ENCODE measurements at regions not wholly inside any gene's neighbourhood (a gene's known extent, or its start where the extent isn't known, plus 50 kb on each side); places are given as distances from the start of the nearest gene placed in this dataset.
"Not testable (repeated sequence)": the region's sequence is repeated elsewhere in the genome, so short reads cannot be mapped to it uniquely, and the experiment has no call there.

GRCh38 chr4:97215409-97215941 is 927.8 kb downstream of the STPG2 start:
- DNase-seq (ENCODE audit: low read depth) = no peak

- no peak for DNase-seq (ENCODE audit: low read depth)
Measured at GRCh38 chr4:97216046-97216445, 927.2 kb downstream of the STPG2 start.

- no peak for DNase-seq (ENCODE audit: low read depth)
Measured at GRCh38 chr4:97235521-97235920, 907.8 kb downstream of the STPG2 start.

DNA sequence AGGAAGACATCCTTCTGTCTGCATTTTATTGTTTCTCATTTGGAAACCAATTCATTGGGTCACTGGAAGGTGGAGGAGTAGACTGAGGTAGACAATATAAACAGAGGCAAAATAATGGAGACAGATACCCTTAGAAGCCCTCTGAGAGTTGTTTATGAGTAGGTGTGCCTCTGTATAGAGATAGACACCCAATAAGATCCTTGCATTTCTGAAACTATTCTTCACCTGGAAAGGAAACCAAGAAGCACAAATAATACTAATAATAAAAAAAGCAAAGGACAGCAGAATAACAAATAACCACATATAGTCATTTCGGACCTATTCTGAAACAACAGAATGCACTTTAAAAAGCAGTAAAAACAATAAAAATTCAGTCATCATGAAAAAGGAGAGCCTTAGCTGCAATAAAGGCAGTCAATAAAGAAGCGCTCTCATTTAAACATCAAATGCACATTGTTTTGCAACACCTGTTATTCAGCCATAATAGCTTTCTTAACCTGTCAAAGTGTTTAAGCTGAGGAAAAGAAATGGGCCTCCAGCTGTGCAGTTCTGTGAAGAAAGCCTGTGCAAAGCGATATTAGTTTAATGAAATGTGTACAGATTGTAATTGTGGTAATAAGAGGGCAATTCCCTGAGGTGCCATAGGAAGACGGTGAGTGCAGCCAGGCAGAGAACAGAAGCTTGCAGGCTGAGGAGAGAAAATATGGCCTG is 904.2 kb downstream of the STPG2 start:
- no peak for DNase-seq (ENCODE audit: low read depth)

- DNase-seq (ENCODE audit: low read depth) = no peak
Measured at GRCh38 chr4:97239667-97239997, 903.6 kb downstream of the STPG2 start.

DNA sequence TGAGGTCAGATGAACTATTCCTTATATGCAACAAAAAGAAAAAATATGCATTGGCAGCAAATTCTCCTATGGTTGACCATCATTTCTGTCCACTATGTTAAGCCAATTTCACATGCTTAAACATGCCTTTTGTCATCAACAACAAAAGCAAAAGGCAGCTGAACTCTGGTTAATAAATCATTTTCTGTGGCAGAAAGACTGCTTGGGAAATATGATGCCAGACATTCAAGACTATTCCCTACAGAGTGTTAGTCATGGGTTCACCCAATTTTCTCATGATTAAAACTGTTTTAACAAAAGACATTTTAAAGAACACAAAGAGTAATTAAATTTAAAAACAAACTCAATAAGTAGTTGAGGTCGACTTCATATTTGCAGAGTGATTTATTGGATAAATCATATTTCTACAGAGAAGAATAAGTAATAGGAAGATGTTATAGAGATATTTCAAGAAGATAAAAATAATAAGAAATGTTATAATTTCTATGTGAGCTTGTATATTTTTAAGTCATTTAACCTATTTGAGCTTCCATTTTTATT is 890.6 kb downstream of the STPG2 start:
- DNase-seq (ENCODE audit: low read depth) = no peak

DNA sequence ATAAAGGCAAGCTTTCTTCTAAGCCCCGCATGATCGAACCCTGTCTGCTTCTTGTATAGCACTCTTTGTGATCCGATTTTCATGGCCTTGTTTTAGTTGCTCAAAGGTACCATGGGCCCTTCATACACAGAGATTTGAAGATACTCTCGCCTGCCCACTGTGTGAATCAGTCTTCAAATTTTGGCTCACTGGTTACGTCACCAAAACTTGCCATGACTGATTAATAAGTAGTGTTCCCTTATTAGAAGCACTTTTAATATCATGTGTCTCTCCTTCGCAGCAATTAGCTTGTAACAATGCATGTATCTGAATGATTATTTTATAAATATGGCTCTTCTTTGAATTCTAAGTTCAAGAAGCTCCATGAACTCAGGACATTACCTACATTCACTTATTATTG is 880.5 kb downstream of the STPG2 start:
- DNase-seq (ENCODE audit: low read depth) = no peak

DNA sequence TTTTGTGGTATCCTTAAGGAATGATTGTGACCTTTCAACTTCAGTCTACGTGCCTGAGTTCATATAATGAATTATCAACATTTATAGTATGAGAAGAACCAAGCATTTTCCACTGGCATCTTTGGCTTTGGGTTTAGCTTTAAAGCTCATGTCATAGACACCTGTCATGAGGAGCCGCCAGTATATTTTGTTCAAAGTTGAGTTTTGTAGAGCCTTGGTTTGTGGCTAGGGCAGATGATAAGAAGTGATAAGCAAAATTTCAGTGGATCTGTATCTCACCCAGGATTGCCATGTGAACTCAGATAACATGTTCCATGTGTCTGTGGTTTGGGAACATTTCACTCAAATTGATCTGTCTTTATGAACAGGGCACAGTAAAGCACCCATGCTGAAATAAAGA is 873.2 kb downstream of the STPG2 start:
- no peak for DNase-seq (ENCODE audit: low read depth)

DNA sequence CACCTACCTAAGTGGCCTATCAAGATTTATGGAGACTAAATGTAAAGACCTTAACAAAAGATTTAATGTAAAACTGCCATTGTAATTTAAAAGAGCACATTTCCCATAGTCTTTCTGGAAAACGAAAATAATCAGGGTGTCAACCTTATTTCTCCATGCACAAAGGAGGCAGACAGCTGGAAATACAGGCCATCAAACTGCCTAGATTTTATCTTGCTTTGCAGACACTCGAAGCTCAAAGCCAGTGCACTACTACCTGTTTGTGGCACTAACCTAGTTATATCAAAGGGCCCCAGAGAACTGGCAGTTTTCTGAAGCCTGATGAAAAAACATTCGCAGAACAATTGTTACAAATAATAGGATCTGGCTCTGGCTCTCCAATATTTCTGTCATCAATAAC is 863.9 kb downstream of the STPG2 start:
- no peak for DNase-seq (ENCODE audit: low read depth)

- DNase-seq (ENCODE audit: low read depth) = no peak
Measured at GRCh38 chr4:97300561-97300960, 842.7 kb downstream of the STPG2 start.

- DNase-seq (ENCODE audit: low read depth) = no peak
Measured at GRCh38 chr4:97305351-97305750, 837.9 kb downstream of the STPG2 start.

DNA sequence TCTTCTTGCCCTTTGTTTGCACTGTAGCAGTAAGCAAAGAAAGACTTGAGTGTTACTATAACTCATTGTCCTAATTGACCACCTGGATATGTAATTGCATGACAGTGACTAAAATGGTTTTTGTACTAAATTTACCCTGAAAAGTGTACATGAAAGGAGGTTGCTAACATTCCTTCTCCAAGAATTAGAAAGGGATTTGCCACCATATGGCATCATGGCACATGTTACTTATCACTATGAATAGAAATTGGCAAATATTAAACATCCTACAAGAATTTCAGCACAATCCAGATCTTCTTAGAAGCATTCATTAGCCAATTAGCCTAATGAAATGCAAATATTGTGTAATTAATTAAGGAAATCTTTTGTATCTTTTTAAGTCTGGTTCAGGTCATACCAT is 834.2 kb downstream of the STPG2 start:
- DNase-seq (ENCODE audit: low read depth) = no peak

DNA sequence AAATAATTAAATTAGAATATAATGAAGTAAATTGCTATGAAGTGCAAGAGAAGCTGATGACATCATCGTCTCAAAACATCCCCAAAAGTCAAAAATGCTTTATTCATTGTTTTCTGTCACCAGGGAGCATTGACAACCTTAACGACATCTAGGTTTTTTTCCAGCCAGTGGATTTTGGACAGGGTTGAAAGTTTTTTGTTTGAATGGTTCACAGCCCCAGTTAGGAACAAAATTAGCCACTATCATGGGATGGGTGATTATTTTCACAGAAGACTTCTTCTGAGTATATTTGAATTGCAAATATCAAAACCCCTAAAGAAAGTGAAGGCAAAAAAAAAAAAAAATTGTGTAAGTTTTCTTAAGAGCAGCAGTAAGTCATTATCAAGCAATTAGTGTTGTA is 826.1 kb downstream of the STPG2 start:
- no peak for DNase-seq (ENCODE audit: low read depth)

DNA sequence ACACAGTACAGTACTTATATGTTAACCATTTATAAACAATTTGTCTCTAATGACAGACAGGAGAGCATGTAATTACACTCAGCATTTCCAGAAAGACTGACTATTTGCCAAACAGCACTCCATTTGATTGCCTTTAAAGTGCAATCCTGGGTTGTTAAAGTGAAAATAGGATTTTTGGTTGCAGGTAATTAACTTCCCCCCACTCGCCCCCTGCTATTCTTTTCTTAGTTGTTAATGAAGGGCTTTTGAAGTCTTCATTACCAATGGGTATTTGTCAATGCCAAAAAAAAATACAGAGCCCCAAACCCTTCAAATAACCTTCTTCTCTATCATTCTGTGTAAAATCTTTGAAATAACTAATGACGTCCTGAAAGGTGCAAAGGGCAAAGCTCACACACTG is 825.6 kb downstream of the STPG2 start:
- no peak for DNase-seq (ENCODE audit: low read depth)

GRCh38 chr4:97325751-97326150 is 817.5 kb downstream of the STPG2 start:
- DNase-seq (ENCODE audit: low read depth) = not testable (repeated sequence)

- no peak for DNase-seq (ENCODE audit: low read depth)
Measured at GRCh38 chr4:97330917-97331316, 812.4 kb downstream of the STPG2 start.

GRCh38 chr4:97334348-97334747 is 808.9 kb downstream of the STPG2 start:
- no peak for DNase-seq (ENCODE audit: low read depth)

- DNase-seq (ENCODE audit: low read depth) = no peak
Measured at GRCh38 chr4:97349468-97350186, 793.6 kb downstream of the STPG2 start.

DNA sequence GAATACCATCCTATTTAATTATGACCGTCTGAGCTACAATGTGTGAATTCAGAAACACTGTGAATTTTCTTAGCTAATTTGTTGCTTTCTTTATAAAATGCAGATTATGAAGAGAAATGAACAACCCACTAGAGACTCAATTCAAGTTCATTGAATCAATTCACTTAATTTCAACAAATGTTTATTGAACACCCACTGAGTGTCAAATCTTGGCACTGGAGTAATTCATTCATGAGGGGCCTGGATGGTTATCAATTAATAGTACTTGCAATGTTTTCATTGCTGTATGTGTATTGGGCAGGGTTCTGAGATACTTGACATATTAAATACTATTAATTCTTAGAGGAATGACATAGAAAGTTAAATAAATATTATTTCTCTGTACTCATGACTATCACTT is 789.4 kb downstream of the STPG2 start:
- DNase-seq (ENCODE audit: low read depth) = no peak

DNA sequence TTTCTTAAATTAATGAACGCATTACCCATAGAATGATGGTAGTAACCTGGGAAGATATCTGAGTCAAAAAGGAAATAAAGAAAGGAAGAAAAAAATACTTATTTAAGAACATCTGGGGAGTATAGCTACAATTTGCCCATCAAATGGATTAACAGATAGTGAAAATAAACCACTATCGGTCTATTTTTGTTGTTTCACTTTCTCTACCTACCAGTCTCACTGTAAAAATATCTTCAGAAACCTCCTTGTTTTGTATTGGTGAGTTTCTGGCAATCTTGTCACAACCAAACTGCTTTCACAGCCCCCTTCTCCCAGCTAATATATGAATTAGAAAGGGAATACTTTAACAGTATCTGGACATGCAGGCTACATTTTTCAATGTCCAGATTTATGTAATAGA is 783.5 kb downstream of the STPG2 start:
- DNase-seq (ENCODE audit: low read depth) = no peak

DNA sequence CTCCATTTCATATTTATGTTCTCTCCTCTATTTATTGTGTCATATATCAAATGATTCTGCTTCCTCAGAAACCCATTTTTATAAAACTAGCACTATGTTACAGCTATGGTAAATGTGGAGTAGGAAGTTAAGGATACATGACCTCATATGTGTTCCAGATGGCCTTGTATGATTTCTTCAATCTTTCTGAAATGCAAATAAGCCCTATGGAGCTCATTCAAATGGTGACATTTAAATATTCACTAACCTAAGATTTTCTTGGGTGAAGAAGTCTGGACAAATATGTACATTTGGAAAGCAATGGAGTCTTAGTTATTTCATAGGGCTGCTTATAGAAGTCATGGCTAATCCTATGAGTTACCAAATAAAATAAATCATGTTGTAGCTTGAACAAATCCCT is 782.5 kb downstream of the STPG2 start:
- no peak for DNase-seq (ENCODE audit: low read depth)

GRCh38 chr4:97367878-97368277 is 775.4 kb downstream of the STPG2 start:
- no peak for DNase-seq (ENCODE audit: low read depth)

- DNase-seq (ENCODE audit: low read depth) = no peak
Measured at GRCh38 chr4:97370568-97370967, 772.7 kb downstream of the STPG2 start.

GRCh38 chr4:97374526-97374925 is 768.8 kb downstream of the STPG2 start:
- no peak for DNase-seq (ENCODE audit: low read depth)

Data from GM04503 (cell line).